Fibroblast of the aortic adventitia (primary cell): ENCODE measurements at regions not wholly inside any gene's neighbourhood (a gene's known extent, or its start where the extent isn't known, plus 50 kb on each side); places are given as distances from the start of the nearest gene placed in this dataset.

Experiments
- DNase-seq: peaks from one replicate; pipeline ENCODE4 v3.0.0-alpha.2; 2010; ENCODE audit warnings: low read depth
- H3K4me3 ChIP-seq: 2 replicates; pipeline ENCODE4 v1.5.1; 2011; ENCODE audit warnings: low read depth, mild to moderate bottlenecking, control low read depth, low read length, moderate library complexity
- TF ChIP-seq, protein P1 (sequence below): IDR thresholded peaks from 2 replicates; pipeline ENCODE4 v1.5.1; 2011; ENCODE audit warnings: mild to moderate bottlenecking, low read length, control low read depth, inconsistent platforms; ENCODE audit not compliant: insufficient read depth

GRCh38 chr2:220127876-220128275 is 500.4 kb downstream of the SLC4A3 start:
- no peak for DNase-seq
- no peak overlapping the region for H3K4me3 ChIP-seq
- TF ChIP-seq, protein P1, sequence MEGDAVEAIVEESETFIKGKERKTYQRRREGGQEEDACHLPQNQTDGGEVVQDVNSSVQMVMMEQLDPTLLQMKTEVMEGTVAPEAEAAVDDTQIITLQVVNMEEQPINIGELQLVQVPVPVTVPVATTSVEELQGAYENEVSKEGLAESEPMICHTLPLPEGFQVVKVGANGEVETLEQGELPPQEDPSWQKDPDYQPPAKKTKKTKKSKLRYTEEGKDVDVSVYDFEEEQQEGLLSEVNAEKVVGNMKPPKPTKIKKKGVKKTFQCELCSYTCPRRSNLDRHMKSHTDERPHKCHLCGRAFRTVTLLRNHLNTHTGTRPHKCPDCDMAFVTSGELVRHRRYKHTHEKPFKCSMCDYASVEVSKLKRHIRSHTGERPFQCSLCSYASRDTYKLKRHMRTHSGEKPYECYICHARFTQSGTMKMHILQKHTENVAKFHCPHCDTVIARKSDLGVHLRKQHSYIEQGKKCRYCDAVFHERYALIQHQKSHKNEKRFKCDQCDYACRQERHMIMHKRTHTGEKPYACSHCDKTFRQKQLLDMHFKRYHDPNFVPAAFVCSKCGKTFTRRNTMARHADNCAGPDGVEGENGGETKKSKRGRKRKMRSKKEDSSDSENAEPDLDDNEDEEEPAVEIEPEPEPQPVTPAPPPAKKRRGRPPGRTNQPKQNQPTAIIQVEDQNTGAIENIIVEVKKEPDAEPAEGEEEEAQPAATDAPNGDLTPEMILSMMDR: no peak

DNA sequence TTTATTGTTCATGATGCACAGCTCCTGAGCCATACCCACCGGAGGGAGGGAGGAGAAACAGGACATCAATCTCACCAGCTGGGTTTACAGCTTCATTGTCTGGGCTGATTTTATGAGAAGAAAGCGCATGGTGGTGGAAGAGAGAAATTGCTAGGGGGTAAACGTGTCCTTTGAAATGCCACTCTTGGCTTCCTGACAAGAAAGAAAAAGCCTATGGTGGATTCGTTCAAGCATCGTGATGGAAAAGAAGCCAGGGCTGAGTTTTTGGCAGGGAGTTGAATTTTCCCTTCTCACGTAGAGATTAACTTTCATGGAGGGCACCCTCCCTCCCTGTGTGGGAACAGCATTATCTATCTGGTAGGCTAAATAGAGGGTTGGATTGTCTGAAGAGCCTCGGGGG is 502.0 kb downstream of the SLC4A3 start:
- TF ChIP-seq, protein P1: no peak
- no peak overlapping the region for H3K4me3 ChIP-seq
- no peak for DNase-seq

DNA sequence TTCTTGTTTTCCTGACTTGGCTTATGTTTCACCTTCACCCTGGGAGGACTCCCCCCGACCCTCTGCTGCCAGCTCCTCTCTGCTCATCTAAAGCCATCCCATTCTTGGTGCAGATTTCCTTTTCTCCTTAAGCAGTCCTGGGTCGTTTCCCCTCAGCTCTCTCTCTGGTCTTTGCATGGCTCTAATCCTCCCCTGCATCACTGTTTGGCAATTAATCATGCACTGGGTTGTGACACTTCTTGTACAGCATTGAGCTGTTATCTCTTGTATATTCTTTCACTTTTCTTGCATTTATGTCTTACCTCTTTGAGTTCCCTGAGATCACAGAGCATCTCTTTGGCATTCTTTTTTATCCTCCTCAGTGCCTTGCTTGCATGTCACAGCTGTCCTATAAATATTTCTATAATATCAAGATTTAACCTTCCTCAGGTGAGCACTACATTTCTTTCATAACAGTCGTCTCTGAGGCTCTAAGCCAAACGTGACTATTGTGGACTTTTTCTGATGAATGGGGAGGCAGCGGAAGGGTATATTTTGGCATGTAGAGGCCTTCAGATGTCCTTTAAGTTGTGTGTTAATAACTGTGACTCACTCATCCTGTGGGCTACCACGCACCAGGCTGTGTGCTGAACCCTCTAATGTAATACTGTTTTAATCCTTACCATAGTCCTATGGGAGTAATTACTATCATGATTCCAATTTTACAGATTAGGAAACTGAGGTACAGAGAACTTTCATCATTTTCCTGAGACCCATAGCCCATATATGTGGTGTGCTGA is 507.5 kb downstream of the SLC4A3 start:
- H3K4me3 ChIP-seq: no peak overlapping the region
- TF ChIP-seq, protein P1: no peak
- DNase-seq: no peak

DNA sequence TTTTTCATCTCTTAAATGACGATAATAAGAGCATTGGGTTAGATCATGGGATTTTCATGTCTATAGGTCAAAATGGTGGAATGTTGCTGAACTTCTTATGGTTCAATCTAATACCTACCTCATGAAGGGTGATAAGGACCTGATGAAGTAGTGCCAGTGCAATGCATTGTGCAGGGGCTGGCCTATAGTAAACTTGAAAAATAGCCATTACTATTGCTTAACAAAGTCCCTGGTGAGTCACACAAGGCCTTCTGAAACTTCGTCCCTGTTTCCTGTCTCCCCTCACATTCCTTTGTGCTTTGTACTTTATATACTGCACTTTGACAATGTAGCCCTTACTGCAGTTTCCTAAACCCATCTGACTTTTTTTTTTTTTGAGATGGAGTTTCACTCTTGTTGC is 515.9 kb downstream of the SLC4A3 start:
- DNase-seq: peak; percentile 85
- TF ChIP-seq, protein P1: no peak
- no peak overlapping the region for H3K4me3 ChIP-seq

- H3K4me3 ChIP-seq: no peak overlapping the region
- DNase-seq: peak; percentile 55
- TF ChIP-seq, protein P1: no peak
Observed at GRCh38 chr2:220144411-220144810, 517.0 kb downstream of the SLC4A3 start.

DNA sequence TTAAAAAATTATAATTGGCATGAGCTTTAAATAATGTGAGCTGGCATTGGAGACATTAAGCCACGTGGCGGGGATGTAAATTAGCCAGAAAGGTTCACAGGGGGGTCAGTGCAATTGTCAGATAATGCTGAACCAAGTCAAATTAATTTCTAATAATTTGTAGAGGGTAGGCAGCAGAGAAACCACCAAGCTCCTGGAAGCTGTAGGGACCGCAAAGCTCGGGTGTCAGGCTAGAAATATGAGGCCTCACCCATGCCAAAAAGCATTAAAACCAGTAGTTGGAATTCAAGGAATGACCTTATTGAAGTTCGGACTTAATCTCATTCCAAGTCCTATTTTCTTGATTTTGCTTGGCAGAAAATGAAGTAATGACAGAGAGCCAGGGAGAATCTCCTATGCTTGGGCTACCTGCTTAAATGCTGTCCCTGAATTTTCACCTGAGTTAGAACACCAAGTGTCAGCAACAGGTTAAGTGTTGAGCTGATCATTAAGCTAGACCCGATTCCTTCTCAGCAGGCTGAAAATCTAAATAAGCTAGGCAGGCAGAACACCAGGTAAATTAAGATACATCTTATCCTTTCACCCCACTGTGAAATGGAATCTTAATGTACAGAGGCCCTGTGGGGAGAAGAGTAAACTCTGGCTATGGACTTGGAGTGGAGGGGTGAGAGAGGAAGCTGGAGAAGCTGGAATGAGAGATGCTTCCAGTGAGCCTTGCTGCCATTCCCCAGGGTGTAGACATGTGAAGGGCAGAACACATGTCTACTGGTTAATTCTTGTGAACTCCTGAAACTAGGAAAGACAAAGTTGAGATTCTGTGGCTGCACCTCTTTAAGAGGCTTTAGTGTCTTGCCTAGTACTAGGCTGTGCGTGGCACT is 520.0 kb downstream of the SLC4A3 start:
- DNase-seq: peak; percentile 73
- H3K4me3 ChIP-seq: no peak overlapping the region
- TF ChIP-seq, protein P1: no peak
